WTC11 (cell line): ENCODE measurements at regions not wholly inside any gene's neighbourhood (a gene's known extent, or its start where the extent isn't known, plus 50 kb on each side); places are given as distances from the start of the nearest gene placed in this dataset.

Experiments used
- ATAC-seq: fragments of 200-7000 bp; cut with Tn5 transposase; 2 replicates; pipeline ENCODE4 v1.10.0; 2021; ENCODE audit warnings: mild to moderate bottlenecking, moderate library complexity
- CTCF ChIA-PET: fragments of 300-600 bp; sonication (Branson Sonifier 250); formaldehyde crosslinking; loops from one replicate; lab custom pipeline; 2021; ENCODE audit warnings: antibody characterized with exemption; lab: Charles Lee
- POLR2A ChIA-PET: fragments of 350-600 bp; sonication (Branson Sonifier 250); formaldehyde crosslinking; loops from one replicate; lab custom pipeline; 2021; ENCODE audit warnings: antibody characterized with exemption; lab: Charles Lee
- DNase-seq: peaks from one replicate; pipeline ENCODE4 v3.0.0; 2021; ENCODE audit warnings: low spot score
- H3K27ac Mint-ChIP-seq: 2 replicates; pipeline ENCODE4 v1.8.0; 2021; ENCODE audit warnings: mixed read lengths
- H3K27me3 Mint-ChIP-seq: 2 replicates; pipeline ENCODE4 v1.8.0; 2021; ENCODE audit warnings: low read depth, mild to moderate bottlenecking, moderate library complexity, mixed read lengths
- H3K36me3 Mint-ChIP-seq: 2 replicates; pipeline ENCODE4 v1.8.0; 2021; ENCODE audit warnings: mixed read lengths
- H3K4me1 Mint-ChIP-seq: 2 replicates; pipeline ENCODE4 v1.8.0; 2022; ENCODE audit warnings: mixed read lengths
- H3K4me3 Mint-ChIP-seq: 2 replicates; pipeline ENCODE4 v1.8.0; 2021; ENCODE audit warnings: mild to moderate bottlenecking, moderate library complexity, mixed read lengths
- H3K9me3 Mint-ChIP-seq: 2 replicates; pipeline ENCODE4 v1.8.0; 2021; ENCODE audit warnings: mixed read lengths
- ESRRA ChIP-seq: sonication (generic); formaldehyde crosslinking; IDR thresholded peaks from 2 replicates; pipeline ENCODE4 v1.8.1; 2022; ENCODE audit warnings: mild to moderate bottlenecking, missing genetic modification reagents, borderline replicate concordance
- GABPB1 ChIP-seq: sonication (generic); formaldehyde crosslinking; IDR thresholded peaks from 2 replicates; pipeline ENCODE4 v1.8.1; 2023; ENCODE audit warnings: mild to moderate bottlenecking, missing genetic modification reagents
- JAZF1 ChIP-seq: fragments of 250-450 bp; sonication (Bioruptor Pico); IDR thresholded peaks from 2 replicates; pipeline ENCODE4 v1.9.0; 2021; ENCODE audit warnings: moderate library complexity, mild to moderate bottlenecking, inconsistent platforms
- NFATC4 ChIP-seq: fragments of 250-450 bp; sonication (Bioruptor Pico); IDR thresholded peaks from 2 replicates; pipeline ENCODE4 v1.9.0; 2021; ENCODE audit warnings: mild to moderate bottlenecking
- NR2C2 ChIP-seq: sonication (generic); formaldehyde crosslinking; IDR thresholded peaks from 2 replicates; pipeline ENCODE4 v1.8.0; 2022; ENCODE audit warnings: mild to moderate bottlenecking, missing genetic modification reagents
- NR3C1 ChIP-seq: sonication (generic); formaldehyde crosslinking; conservative IDR thresholded peaks from 2 replicates; pipeline ENCODE4 v1.8.1; 2023; ENCODE audit warnings: low read depth, mild to moderate bottlenecking, missing genetic modification reagents
- RELA ChIP-seq: sonication (generic); formaldehyde crosslinking; IDR thresholded peaks from 2 replicates; pipeline ENCODE4 v1.8.1; 2022; ENCODE audit warnings: missing genetic modification reagents, mild to moderate bottlenecking, borderline replicate concordance
- SMAD4 ChIP-seq: sonication (generic); formaldehyde crosslinking; IDR thresholded peaks from 2 replicates; pipeline ENCODE4 v1.8.0; 2022; ENCODE audit warnings: mild to moderate bottlenecking, missing genetic modification reagents
- SOX15 ChIP-seq: fragments of 250-450 bp; sonication (Bioruptor Pico); IDR thresholded peaks from 2 replicates; pipeline ENCODE4 v1.9.0; 2021; ENCODE audit warnings: mild to moderate bottlenecking
- SP1 ChIP-seq: sonication (generic); formaldehyde crosslinking; conservative IDR thresholded peaks from 2 replicates; pipeline ENCODE4 v1.8.1; 2022; ENCODE audit warnings: missing genetic modification reagents
- TEAD4 ChIP-seq: sonication (generic); formaldehyde crosslinking; IDR thresholded peaks from 2 replicates; pipeline ENCODE4 v1.8.0; 2022; ENCODE audit warnings: mild to moderate bottlenecking, missing genetic modification reagents
- ZBTB21 ChIP-seq: sonication (generic); formaldehyde crosslinking; IDR thresholded peaks from 2 replicates; pipeline ENCODE4 v1.8.1; 2023; ENCODE audit warnings: mild to moderate bottlenecking, missing genetic modification reagents, borderline replicate concordance
- ZNF263 ChIP-seq: sonication (generic); formaldehyde crosslinking; IDR thresholded peaks from 2 replicates; pipeline ENCODE4 v1.8.1; 2022; ENCODE audit warnings: low read depth, mild to moderate bottlenecking, moderate library complexity, missing genetic modification reagents
- ZNF423 ChIP-seq: fragments of 250-450 bp; sonication (Bioruptor Pico); IDR thresholded peaks from 2 replicates; pipeline ENCODE4 v2.1.2; 2022; ENCODE audit warnings: mild to moderate bottlenecking, moderate library complexity
- ZNF425 ChIP-seq: fragments of 250-450 bp; sonication (Bioruptor Pico); conservative IDR thresholded peaks from 2 replicates; pipeline ENCODE4 v1.9.0; 2021; ENCODE audit warnings: mild to moderate bottlenecking
- TF ChIP-seq, protein P1 (sequence below): sonication (generic); formaldehyde crosslinking; IDR thresholded peaks from 2 replicates; pipeline ENCODE4 v1.8.1; 2022; ENCODE audit warnings: mild to moderate bottlenecking, missing genetic modification reagents, moderate library complexity, borderline replicate concordance
- TF ChIP-seq, protein P2 (sequence below): fragments of 250-450 bp; sonication (Bioruptor Pico); IDR thresholded peaks from 2 replicates; pipeline ENCODE4 v1.9.0; 2021; ENCODE audit warnings: mild to moderate bottlenecking
- TF ChIP-seq, protein P3 (sequence below): sonication (generic); formaldehyde crosslinking; IDR thresholded peaks from 2 replicates; pipeline ENCODE4 v1.8.1; 2022; ENCODE audit warnings: low read depth, missing genetic modification reagents, borderline replicate concordance

DNA sequence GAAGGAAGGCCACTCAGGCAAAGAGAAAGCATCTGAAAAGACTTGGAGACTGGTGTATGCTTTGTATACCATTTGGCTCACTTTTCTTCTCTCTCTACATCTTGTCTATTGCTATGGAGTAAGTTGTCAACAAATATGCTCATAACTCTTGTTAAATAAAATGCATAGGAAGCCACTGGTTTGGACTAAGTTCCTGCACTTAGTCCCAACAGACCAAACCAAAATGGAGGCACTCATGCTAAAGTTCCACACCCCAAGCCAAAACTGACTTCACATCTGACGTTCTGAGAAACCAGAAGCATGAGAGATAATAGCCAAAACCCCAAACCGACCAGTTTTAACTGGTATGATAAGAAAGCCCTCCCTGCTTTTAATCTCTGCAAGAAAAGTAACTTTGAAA, 135.3 kb upstream of the LYPLAL1 start:
- peaks cover 12% of the 10 kb centered on the region for H3K36me3 Mint-ChIP-seq
- ATAC-seq: no peak
- no peaks in the 10 kb centered on the region for H3K27me3 Mint-ChIP-seq
- POLR2A ChIA-PET: no interaction called here
- no peak for TF ChIP-seq SOX15 (CRISPR knock-in tag)
- no peak for TF ChIP-seq NR3C1 (CRISPR knock-in tag)
- TF ChIP-seq, protein P1, sequence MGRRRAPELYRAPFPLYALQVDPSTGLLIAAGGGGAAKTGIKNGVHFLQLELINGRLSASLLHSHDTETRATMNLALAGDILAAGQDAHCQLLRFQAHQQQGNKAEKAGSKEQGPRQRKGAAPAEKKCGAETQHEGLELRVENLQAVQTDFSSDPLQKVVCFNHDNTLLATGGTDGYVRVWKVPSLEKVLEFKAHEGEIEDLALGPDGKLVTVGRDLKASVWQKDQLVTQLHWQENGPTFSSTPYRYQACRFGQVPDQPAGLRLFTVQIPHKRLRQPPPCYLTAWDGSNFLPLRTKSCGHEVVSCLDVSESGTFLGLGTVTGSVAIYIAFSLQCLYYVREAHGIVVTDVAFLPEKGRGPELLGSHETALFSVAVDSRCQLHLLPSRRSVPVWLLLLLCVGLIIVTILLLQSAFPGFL: no peak
- TF ChIP-seq NFATC4 (CRISPR knock-in tag): no peak
- TF ChIP-seq, protein P2, sequence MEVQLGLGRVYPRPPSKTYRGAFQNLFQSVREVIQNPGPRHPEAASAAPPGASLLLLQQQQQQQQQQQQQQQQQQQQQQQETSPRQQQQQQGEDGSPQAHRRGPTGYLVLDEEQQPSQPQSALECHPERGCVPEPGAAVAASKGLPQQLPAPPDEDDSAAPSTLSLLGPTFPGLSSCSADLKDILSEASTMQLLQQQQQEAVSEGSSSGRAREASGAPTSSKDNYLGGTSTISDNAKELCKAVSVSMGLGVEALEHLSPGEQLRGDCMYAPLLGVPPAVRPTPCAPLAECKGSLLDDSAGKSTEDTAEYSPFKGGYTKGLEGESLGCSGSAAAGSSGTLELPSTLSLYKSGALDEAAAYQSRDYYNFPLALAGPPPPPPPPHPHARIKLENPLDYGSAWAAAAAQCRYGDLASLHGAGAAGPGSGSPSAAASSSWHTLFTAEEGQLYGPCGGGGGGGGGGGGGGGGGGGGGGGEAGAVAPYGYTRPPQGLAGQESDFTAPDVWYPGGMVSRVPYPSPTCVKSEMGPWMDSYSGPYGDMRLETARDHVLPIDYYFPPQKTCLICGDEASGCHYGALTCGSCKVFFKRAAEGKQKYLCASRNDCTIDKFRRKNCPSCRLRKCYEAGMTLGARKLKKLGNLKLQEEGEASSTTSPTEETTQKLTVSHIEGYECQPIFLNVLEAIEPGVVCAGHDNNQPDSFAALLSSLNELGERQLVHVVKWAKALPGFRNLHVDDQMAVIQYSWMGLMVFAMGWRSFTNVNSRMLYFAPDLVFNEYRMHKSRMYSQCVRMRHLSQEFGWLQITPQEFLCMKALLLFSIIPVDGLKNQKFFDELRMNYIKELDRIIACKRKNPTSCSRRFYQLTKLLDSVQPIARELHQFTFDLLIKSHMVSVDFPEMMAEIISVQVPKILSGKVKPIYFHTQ (CRISPR knock-in tag): no peak
- no peak for TF ChIP-seq RELA (CRISPR knock-in tag)
- no peak for TF ChIP-seq ZBTB21 (CRISPR knock-in tag)
- TF ChIP-seq ZNF263: no peak
- no peak for TF ChIP-seq ESRRA (CRISPR knock-in tag)
- no peak for TF ChIP-seq NR2C2 (CRISPR knock-in tag)
- no peak for TF ChIP-seq SP1
- no peak for TF ChIP-seq JAZF1 (CRISPR knock-in tag)
- no peak for TF ChIP-seq ZNF425 (CRISPR knock-in tag)
- TF ChIP-seq, protein P3, sequence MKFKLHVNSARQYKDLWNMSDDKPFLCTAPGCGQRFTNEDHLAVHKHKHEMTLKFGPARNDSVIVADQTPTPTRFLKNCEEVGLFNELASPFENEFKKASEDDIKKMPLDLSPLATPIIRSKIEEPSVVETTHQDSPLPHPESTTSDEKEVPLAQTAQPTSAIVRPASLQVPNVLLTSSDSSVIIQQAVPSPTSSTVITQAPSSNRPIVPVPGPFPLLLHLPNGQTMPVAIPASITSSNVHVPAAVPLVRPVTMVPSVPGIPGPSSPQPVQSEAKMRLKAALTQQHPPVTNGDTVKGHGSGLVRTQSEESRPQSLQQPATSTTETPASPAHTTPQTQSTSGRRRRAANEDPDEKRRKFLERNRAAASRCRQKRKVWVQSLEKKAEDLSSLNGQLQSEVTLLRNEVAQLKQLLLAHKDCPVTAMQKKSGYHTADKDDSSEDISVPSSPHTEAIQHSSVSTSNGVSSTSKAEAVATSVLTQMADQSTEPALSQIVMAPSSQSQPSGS: no peak
- TF ChIP-seq TEAD4 (CRISPR knock-in tag): no peak
- TF ChIP-seq ZNF423 (CRISPR knock-in tag): no peak
- TF ChIP-seq, all 79 proteins: peak for 0
- H3K4me3 Mint-ChIP-seq: no peak overlapping the region
- CTCF ChIA-PET: no interaction called here
- H3K27ac Mint-ChIP-seq: no peak overlapping the region
- peaks cover 18% of the 10 kb centered on the region for H3K9me3 Mint-ChIP-seq
- no peak for DNase-seq
- peaks cover 12% of the 10 kb centered on the region for H3K4me1 Mint-ChIP-seq

- Mint-ChIP-seq H3K9me3 (peaks cover 18% of the 10 kb centered on the region), H3K4me1 (peaks cover 10% of the 10 kb centered on the region), H3K27me3 (no peaks in the 10 kb centered on the region), H3K27ac (no peak overlapping the region), H3K4me3 (no peak overlapping the region), H3K36me3 (peaks cover 12% of the 10 kb centered on the region)
- CTCF ChIA-PET: no interaction called here
- ATAC-seq: no peak
- TF ChIP-seq SMAD4 (CRISPR knock-in tag): no peak
- TF ChIP-seq GABPB1 (CRISPR knock-in tag): no peak
- DNase-seq: no peak
- POLR2A ChIA-PET: no interaction called here
Observed at GRCh38 chr1:219039017-219039681, 134.5 kb upstream of the LYPLAL1 start.
